IMR-90 (cell line): ENCODE measurements at regions not wholly inside any gene's neighbourhood (a gene's known extent, or its start where the extent isn't known, plus 50 kb on each side); places are given as distances from the start of the nearest gene placed in this dataset.

ENCODE experiments used
- CTCF ChIP-seq: conservative IDR thresholded peaks from 2 replicates; pipeline ENCODE4 v1.5.1; 2012; ENCODE audit warnings: mild to moderate bottlenecking, low read depth, low read length, improper control_type of control experiment
- MXI1 ChIP-seq: IDR thresholded peaks from 2 replicates; pipeline ENCODE4 v1.6.1; 2012; ENCODE audit warnings: low read depth, mild to moderate bottlenecking, low read length, moderate library complexity, borderline replicate concordance
- USF2 ChIP-seq: fragments of 150-350 bp; IDR thresholded peaks from 2 replicates; pipeline ENCODE4 v1.6.1; 2017; ENCODE audit warnings: mild to moderate bottlenecking, antibody characterized with exemption, low read length, low read depth

- TF ChIP-seq USF2 (no peak), CTCF (no peak), MXI1 (no peak)
Observed at GRCh38 chr10:55220975-55221374, 419.9 kb upstream of the PCDH15 start.
